Hematopoietic multipotent progenitor cell treated with erythropoietin and hydrocortisone succinate and interleukin-3 and kit ligand, for 4 days (in vitro differentiated cells): ENCODE measurements at regions not wholly inside any gene's neighbourhood (a gene's known extent, or its start where the extent isn't known, plus 50 kb on each side); places are given as distances from the start of the nearest gene placed in this dataset.
"Not testable (repeated sequence)": the region's sequence is repeated elsewhere in the genome, so short reads cannot be mapped to it uniquely, and the experiment has no call there.

ENCODE experiments used
- DNase-seq: peaks from one replicate; pipeline ENCODE4 v3.0.0-alpha.2; 2015

DNA sequence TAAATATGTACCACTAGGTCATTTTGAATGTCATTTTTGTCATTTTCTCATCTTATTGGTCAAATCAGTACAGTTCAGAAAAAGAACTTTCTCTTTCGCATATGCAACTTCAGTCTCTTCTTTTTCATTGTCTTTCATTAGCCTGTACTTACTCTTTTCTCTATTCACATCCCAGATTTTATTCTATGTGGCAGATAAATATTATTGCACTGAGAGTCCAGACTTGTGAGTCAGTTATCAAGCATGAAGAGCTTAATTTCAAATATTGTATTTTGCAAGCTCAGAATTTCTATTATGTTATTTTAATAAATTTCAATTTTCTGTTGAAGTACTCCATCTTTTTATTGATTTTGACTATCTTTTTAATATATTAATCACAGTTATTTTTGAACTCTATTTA, 105.2 kb upstream of the PALMD start:
- DNase-seq: no peak

DNA sequence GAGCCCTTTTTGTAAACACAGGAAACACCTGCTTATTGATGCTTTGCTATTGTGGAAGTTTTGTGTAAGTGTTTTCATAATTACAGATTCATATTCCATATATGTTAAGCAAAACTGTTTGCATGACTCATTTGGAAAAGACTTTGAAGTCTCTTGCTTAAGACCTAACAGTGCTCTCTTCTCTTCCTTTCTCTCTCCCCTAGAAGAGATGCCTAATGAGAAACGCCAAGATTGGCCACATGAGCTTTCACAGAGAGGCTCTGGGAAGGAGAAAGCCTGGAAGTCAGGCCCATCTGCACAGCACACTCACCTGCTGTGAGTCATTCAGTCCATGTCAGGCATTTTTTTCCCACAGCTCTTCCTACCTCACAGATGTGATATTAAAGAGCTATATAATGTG, 101.6 kb upstream of the PALMD start:
- no peak for DNase-seq

DNA sequence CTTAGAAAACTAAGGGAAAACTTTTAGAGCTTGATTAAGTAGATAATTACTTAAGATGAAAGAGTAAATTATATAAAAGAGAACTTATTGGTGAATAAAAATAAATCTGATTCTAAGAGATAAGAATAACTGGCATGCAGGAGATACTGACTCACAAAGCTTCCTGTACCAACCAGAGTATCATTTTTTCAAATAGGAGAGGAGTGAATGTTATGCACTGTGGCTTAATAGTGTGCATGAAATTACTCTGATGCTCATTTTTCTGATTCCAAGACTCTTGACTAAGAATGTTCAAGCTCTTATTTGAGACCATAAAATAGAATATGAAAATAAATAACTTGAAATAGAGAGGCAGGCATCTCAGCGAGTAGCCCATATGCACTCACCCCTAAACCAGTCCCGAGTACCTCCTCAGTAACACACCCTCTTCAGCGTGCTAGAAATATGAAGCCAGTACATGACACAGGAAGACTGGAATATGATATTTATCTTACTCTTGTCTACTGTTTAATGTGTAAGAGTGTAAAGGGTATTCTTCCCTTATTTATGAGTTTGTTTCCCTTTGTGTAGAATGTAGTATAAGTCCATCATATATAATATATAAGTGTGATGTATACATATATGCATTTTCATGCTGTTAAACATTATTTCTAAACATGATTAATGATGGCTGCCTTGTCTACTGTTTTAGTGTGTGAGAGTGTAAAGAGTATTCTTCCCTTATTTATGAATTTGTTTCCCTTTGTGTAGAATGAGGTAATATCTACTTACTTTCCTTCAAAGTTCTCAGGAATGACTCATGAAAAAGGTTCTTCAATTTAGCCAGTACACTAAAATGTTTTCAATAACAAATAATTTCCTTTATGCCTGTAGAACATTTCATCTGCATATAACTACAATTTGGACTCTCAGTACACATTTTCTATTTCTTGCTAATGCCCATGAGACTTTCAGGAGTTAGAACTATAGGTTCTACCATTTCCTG, 99.2 kb upstream of the PALMD start:
- DNase-seq: no peak

DNA sequence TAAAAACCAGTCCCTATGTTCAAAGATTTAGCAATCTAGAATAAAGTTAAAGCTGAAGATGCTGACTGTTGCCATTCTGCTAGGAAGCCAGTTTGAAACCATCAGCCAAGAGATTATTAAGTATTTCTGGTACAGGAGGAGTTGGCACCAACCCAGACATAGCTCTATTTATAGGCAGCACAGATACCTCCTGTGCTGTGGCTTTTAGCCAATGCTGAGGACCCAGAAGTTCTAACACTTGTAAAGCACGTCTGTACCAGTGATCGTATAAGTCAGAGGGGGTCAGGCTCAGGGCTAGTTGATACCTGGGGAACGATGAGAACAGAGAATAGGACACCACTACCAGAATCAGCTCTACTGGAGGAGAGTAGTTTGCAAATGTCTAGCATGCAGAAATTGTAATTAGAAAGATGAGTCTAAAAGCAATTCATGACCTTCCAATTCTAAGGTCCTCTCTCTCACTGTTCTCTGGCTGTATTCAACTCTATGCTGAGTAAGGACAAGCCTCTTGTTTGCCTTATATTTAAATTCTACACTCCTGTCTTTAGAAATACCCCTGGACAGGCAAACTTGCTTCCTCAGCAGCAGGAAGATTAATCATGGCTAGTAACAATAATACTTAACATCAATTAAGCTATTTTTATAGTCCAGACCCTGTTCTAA, 96.8 kb upstream of the PALMD start:
- no peak for DNase-seq

DNA sequence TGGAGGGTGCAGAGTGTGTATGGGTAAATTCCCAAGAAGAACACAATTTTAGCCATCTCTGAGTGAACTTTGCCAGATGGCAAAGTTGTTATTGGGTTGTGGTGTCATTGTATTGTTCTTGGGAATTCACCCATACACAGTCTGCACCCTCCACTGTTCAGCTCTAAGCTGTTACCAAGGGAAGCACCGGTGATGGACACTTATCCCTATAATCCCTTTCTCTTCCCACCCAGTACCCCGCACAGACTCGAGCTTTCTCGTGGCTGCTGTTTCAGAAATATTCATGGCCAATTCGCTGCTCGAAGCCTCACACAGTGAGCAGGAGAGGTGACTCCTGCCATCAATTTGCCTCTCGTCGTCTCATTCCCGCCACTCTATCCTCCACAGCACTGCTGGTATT, 95.7 kb upstream of the PALMD start:
- no peak for DNase-seq

DNA sequence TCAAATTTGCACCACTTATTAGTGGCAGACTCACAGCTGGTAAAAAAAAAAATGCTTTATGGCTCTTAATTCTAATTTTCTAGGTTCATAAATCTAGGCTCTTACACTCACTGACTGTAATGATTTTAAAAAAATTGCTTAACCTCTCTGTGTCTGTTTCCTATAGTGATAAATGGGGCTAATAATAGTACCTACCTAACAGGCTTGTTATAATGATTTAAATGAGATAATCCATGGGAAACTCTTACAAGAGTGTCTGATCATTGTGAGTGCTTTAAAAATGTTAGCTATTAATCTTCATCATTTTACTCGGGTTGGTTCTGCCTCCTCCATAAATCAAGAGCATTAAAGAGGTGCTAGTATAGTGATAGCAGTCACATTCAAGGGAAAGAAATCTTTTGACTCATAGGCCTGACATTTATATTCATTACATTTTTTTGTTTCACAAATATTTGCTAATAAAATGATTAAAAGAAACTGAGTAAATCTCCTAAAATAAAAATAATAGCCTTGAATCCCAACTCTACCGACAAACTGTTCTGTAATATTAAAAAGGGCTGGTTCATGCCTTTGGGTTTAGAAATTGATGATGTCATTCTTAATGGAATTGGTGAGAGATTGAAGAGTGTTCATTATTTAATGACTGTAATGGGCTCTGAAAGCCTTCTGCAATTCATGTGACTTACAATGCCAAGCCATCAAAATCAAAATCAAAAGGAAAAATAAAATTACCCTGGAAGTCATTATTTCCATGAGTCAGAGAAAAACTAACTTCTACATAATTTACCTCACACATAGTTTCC, 93.9 kb upstream of the PALMD start:
- DNase-seq: no peak

DNA sequence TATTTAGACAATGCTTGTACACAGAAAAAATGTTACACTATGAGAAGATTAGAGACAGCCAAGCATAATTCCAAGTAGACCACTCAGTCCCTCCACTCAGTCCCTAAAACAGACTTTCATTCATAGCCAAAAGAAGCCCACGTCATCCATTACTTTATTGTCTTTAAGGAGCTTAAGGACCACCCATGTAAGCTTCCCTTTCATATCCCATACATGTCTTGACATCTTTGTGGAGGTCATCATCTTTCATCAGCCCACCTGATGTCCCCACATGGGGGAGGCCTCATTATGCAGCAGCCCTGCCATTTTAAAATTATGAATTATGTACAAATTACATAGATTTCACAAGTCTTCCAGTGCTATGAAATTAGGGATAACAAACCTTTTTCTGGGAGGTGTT, 92.6 kb upstream of the PALMD start:
- no peak for DNase-seq

DNA sequence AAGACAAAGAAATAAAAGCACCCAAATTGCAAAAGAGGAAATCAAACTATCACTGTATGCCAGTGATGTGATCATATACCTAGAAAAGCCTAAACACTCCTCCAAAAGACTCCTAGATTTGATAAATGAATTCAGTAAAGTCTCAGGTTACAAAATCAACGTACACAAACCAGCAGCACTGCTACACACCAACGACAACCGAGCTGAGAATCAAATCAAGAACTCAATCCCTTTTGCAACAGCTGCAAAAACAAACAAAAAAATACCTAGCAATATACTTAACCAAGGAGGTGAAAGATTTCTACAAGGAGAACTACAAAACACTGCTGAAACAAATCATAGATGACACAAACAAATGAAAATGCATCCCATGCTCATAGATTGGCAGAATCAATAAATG, 92.1 kb upstream of the PALMD start:
- not testable (repeated sequence) for DNase-seq

DNA sequence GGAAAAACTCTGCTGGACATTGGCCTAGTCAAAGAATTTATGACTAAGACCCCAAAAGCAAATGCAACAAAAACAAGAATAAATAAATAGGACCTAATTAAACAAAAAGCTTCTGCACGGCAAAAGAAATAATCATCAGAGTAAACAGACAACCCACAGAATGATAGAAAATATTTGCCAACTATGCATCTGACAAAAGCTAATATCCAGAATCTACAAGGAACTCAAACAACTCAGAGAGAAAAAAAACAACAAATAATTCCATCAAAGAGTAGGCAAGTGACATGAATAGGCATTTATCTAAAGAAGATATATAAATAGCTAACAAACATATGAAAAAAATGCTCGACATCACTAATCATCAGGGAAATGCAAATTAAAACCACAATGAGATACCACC, 91.2 kb upstream of the PALMD start:
- DNase-seq: no peak

DNA sequence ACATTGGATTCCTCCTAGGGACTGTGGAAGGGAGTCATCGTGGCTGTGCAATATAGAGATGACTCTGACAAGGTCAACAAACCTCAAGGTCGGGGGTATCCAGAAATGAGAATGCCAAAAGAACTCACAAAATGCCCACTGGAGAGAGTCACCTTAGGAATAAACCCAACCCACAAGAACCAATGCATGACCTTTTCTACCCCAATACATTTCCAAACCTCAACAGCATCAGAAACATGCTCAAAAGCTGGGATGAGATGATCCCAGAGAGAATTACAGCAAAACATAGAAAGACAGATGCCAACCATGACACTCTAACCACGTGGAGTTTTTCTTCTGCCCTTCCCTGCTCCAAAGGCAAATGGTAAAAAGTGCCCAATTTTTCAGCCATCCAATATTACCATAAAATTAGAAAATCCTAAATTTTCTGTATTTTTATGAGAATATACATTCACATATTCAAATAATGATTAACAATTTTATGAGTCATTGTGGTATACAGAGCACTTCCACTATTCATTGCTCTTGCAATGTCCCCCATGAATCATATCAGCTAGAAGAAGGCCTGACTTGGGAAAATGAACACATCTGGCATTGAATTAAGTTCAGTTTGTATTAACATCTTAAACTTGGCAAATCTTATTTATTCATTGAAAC, 88.2 kb upstream of the PALMD start:
- DNase-seq: no peak

DNA sequence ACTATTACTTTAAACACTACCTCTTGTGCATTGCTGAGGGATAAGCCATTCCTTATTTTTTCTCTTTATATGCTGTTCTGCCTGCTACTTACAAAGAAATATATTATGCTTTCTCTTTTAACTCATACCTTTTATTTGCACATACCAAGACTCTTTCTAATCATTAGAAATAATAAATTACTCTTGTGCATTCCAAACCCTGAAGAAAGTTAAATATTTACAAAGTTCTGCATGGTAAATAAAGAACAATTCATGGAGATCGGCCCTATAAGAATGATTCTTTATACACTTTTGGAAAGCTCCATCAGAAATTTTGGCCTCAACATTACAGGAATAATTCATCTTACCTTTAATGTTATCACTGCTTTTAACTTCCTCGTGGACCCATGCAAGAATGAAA, 86.7 kb upstream of the PALMD start:
- DNase-seq: no peak

DNA sequence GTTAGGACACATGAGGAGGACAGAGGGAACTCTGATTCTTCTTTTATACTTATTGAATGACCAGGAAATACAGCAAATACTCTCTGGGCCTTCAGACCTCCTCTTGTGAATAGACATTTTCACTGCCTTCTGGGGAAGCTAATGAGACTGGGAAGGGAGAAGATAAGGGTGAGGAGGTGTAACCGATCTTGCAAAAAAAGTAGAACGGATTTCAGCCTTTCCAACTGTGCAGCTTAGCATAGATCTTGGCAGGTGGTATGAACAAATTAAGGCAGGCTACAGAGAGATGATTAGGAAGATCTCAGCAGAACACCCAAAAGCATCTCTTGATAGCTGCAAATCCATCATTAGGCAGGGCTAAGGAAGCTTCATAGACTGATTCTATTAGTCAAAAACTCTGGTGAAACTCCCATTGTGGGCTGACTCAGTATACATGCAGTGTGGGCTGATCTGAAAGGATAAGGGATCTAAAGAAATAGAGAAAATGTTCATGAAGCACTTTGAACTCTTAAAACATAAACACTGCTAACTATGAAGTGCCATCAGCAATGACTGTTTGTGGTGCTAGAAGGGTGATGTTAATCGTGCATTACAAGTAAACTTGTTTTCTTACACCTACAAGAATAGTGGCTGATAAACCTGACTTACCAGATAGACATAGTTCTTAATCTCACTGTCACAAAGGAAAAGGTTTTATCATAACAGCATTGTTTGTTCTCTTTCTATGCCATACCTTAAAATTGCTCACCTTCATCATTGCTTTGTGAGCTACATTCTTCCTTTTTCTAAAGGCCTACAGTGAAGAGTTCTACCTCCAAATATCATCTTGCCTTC, 85.5 kb upstream of the PALMD start:
- DNase-seq: no peak

DNA sequence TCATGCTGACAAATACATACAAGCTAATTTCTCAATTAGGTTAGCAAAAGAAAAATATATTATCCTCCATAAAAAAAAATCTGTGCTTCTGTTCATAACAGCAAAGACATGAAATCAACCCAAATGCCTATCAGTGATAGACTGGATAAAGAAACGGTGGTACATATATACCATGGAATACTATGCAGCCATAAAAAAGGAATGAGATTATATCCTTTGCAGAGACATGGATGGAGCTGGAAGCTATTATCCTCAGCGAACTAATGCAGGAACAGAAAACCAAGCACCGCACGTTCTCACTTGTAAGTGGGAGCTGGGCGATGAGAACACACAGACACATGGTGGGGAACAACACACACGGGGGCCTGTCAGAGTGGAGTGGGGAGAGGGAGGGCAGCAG, 84.0 kb upstream of the PALMD start:
- no peak for DNase-seq

DNA sequence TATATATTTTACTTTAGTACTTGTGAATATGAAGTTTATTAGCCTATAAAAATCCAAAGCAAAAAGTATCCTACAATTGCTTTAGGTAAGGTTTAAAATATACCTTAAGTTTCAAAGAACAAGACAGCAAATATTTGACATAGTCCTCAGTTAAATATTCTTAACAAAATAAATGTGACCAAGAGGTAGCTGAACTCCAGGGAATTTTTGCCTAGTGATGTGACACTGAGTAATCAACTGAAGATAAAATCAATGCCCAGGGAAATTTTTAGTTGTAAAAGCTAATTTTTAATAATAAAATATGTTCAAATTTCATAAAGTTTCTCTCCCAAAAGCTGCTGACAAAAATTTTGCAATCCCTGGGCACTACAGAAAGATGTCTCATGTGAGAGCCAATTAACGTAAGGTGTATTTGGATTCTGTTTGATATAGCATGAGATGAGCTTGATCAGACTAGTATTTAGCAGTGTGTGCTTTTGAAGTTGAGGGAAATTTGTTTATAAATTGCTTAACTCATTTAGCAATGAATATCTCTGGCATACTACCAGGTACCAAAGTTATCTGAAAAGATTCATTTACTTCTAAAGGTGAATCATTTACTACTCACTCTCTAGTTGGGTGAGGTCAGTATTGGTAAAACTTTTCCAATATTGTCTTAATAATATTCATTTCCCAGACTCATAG, 80.2 kb upstream of the PALMD start:
- no peak for DNase-seq

DNA sequence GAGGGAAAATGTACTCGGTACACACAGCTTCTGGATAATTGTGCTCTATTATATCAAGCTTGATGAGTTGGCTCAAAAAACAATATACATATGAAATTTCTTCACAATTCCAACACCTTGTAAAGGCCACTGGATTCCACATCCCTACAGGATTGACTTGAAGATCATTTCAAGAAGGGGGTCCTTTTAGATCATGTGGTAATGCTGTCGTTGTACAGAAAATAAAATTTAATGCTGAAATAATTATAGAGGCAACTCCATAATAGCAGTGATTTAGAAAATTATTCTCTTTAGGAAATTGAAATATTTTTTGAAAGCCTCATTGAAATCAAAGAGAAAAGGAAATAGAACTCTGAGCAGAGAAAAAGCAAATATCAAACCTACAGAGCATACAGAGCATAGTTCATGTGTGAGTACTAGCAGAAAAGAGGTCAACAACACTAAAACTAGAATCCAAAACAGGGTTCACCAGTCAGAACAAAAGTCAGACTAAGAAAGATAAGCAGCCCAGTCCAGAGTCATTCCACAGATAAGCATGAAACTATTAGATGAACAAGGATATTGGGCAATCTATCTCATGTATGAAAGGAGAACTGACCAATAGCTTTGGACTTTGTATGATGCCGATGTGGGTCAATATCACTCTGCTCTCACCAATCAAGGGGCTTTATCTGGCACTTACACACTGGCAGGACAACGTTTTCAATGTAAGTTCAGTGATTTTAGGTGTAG, 79.5 kb upstream of the PALMD start:
- no peak for DNase-seq

DNA sequence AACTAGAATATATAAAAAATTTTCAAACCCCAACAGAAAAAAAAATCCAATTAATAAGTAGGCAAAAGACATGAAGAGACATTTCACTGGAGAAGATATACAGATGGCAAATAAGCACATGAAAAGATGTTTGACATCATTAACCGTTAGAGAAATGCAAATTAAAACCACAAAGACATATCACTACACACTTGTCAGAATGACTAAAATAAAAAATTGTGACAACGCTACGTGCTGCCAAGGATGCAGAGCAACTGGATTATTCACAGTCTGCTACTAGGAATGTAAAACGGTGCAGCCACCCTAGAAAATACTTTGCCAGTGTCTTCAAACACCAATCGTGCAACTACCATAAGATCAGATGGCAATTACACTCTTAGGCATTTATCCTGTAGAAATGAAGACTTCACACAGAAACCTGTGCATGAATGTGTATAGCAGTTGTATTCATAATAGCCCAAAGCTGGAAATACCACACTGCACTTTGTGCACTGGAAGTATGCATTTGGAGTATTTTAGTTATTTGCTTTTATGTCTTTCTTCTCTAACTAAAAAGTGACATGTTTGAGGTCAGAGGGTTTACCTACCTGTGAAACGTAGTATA, 75.3 kb upstream of the PALMD start:
- DNase-seq: no peak

DNA sequence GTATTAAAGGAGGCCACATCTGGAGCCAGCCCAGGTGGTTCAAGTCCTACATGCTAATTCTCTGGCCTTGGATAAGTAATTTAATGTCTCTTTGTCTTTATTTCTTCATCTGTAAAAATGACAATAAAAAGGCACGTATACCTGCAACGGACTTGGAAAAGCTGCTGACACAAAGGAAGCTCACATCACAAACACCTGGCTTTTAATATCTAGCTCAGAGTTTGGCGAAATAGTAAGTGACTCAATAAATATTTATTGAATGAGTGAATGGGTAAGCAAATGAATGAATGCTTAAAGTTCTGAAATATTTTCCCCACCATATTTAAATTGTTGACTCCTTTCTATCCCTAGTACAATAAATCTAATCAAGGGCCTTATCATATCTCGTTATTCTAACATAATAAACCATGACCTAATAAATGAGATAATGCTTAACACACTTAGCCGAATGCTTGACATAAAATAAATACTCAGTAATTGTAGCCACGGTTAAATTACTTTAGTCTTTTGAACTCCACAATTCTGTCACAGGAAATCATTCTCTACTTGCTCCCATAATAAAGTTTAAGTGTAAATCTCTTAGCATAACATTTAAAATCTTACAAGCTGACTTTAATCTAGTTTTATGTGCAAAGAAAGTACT, 74.7 kb upstream of the PALMD start:
- no peak for DNase-seq

DNA sequence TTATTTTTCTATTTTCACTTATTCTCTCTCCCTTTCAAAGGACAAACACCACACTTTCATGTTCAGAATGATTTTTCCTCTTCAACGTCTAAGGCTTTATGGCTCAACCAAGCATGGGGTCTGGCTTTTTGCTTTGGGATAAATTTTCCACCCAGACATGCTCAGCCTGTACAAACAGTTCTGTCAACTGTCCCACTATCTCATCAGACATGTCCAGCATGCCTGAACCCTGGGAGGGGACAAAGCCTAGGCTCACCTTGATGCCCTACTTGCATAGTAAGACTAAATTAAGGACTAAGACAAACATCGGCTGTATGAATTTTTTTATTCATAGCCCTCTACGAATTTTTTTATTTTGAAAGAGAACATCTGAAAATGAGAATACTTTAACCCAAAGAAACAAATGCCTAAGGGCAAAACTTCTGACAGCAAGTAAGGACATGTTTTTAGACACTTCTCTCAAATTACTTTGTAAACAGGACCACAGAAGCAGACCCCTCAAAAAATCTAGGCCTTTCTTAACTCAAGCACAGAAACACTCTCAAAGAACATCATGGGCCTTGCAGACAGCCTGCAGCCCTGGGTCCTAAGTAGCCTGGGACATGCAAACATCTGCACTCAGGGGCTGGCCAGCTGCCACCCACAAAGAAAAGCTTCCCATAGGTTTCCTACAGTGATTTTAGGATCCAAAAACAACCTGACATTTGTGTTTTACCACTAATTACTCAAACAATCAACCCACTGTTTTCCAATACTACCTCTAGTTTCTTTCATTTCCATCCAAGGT, 72.3 kb upstream of the PALMD start:
- DNase-seq: no peak

DNA sequence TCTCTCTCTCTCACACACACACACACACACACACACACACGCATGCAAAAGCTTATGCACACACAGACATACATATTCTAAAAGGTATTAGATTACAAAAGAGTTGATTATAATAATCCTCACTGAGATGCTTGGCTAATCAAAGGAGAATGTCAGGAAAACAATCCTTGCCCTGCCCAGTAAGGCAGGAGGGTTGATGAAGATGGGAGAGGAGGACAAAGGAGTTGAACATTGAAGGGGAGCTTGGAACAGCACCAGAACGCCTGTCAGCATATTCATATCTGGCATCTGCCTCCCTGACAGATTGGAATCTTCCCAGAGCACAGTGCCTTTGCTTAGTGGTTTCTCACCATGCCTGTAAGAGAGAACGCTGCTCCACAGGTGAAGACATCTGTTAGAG, 68.6 kb upstream of the PALMD start:
- no peak for DNase-seq
